ENCODE measurements at regions not wholly inside any gene's neighbourhood (a gene's known extent, or its start where the extent isn't known, plus 50 kb on each side); places are given as distances from the start of the nearest gene placed in this dataset.

DNA sequence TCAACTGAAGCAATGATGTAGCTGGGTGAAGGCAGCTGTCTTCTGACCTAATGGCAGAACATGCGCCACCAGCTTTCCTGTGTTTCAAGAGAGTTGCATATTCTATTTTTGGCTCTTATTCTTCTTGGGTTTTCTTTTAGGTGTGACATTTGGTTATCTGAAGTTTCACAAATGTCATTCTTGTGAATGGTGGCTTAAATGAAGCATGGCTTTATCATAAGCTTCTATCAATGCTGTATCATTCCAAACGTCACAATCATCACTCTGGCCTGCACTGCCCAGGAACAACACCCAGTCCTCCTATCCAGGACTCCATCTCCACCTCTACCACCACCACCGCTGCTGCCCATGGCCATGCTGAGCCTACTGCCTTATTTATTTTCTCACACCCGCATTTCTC lies 69.7 kb upstream of the WWC2 start (continued):
- TF ChIP-seq, protein P1, sequence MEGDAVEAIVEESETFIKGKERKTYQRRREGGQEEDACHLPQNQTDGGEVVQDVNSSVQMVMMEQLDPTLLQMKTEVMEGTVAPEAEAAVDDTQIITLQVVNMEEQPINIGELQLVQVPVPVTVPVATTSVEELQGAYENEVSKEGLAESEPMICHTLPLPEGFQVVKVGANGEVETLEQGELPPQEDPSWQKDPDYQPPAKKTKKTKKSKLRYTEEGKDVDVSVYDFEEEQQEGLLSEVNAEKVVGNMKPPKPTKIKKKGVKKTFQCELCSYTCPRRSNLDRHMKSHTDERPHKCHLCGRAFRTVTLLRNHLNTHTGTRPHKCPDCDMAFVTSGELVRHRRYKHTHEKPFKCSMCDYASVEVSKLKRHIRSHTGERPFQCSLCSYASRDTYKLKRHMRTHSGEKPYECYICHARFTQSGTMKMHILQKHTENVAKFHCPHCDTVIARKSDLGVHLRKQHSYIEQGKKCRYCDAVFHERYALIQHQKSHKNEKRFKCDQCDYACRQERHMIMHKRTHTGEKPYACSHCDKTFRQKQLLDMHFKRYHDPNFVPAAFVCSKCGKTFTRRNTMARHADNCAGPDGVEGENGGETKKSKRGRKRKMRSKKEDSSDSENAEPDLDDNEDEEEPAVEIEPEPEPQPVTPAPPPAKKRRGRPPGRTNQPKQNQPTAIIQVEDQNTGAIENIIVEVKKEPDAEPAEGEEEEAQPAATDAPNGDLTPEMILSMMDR (CRISPR knock-in tag; IDR thresholded peaks at IDR 0.05), result no peak
- TF ChIP-seq SIN3A (IDR thresholded peaks at IDR 0.05; ENCODE audit: borderline replicate concordance, low read depth, low read length) (no peak), ZNF337 (CRISPR knock-in tag; IDR thresholded peaks at IDR 0.05; ENCODE audit: borderline replicate concordance, low read depth) (no peak), ZNF547 (CRISPR knock-in tag; IDR thresholded peaks at IDR 0.05) (no peak), ERF (CRISPR knock-in tag; IDR thresholded peaks at IDR 0.05) (no peak)

GRCh38 chr4:183026701-183027100 lies 72.4 kb upstream of the WWC2 start:
- H3K9me3 ChIP-seq (ENCODE audit: low read length), result no peaks in the 10 kb centered on the region
- no peaks in the 10 kb centered on the region for H3K4me1 ChIP-seq (ENCODE audit: insufficient read depth, low read length)
- no peak overlapping the region for H2AFZ ChIP-seq (ENCODE audit: low read length)
- ChIA-PET POLR2A (no interaction called here), CTCF (ENCODE audit: low intra/inter-chr PET ratio, low total read pairs) (no interaction called here)
- H3K9ac ChIP-seq (ENCODE audit: insufficient read depth, low read depth, low read length), result no peak overlapping the region
- DNase-seq (ENCODE audit: low spot score), result no peak
- no peak for FAIRE-seq
- intact Hi-C loops (cut with micrococcal nuclease; ENCODE audit: unreplicated experiment), result no loop called here
- no peak overlapping the region for H3K4me3 ChIP-seq (replicated peaks in 1 of 3; ENCODE audit: insufficient read depth in 1 of 3, low read depth in 2 of 3, low read length in 3 of 3)
- no peak for TF ChIP-seq FOSL1 (CRISPR knock-in tag; IDR thresholded peaks at IDR 0.05; ENCODE audit: borderline replicate concordance)
- no peak for TF ChIP-seq ZNF792 (CRISPR knock-in tag; IDR thresholded peaks at IDR 0.05)
- no peak for TF ChIP-seq BCL3 (CRISPR knock-in tag; IDR thresholded peaks at IDR 0.05)
- TF ChIP-seq MAZ (IDR thresholded peaks at IDR 0.05; ENCODE audit: borderline replicate concordance, low read depth, low read length), result no peak
- TF ChIP-seq MAZ (CRISPR knock-in tag; IDR thresholded peaks at IDR 0.05; ENCODE audit: low read depth), result no peak
- no peak for TF ChIP-seq ZSCAN12 (CRISPR knock-in tag; IDR thresholded peaks at IDR 0.05)
- TF ChIP-seq NR2F1 (CRISPR knock-in tag; IDR thresholded peaks at IDR 0.05), result no peak
- TF ChIP-seq GTF3A (CRISPR knock-in tag; conservative IDR thresholded peaks at IDR 0.05), result no peak
- no peak for TF ChIP-seq KAT7 (CRISPR knock-in tag; IDR thresholded peaks at IDR 0.05; ENCODE audit: borderline replicate concordance)
- TF ChIP-seq SETDB1 (CRISPR knock-in tag; IDR thresholded peaks at IDR 0.05; ENCODE audit: borderline replicate concordance), result no peak
- TF ChIP-seq AFF4 (CRISPR knock-in tag; IDR thresholded peaks at IDR 0.05), result no peak
- TF ChIP-seq ZZZ3 (CRISPR knock-in tag; IDR thresholded peaks at IDR 0.05; ENCODE audit: borderline replicate concordance), result no peak
- no peak for TF ChIP-seq KDM5A (IDR thresholded peaks at IDR 0.05; ENCODE audit: borderline replicate concordance, low read length)
- H3K27me3 ChIP-seq (ENCODE audit: control insufficient read depth in 1 of 2, insufficient read depth in 2 of 2, low read length in 2 of 2), result peaks cover 1 to 17% of the 10 kb centered on the region in 2 experiments; a peak in 2 of 5 replicates
- 81% methylated on average over 2 of the region's 2 CpGs for WGBS (ENCODE audit: low lambda C conversion rate)
- ATAC-seq, result no peak
- H3K27ac ChIP-seq (ENCODE audit: extremely low read length, insufficient read depth, low read length), result no peak overlapping the region
- no peaks in the 10 kb centered on the region for H3K36me3 ChIP-seq (replicated peaks in 1 of 2; ENCODE audit: control insufficient read depth in 1 of 2, insufficient read depth in 2 of 2, low read length in 2 of 2)
- H4K20me1 ChIP-seq (ENCODE audit: insufficient read depth, low read length), result no peaks in the 10 kb centered on the region
- H3K79me2 ChIP-seq (ENCODE audit: insufficient read depth, low read length), result no peaks in the 10 kb centered on the region
- no TSS peak for BruUV-seq (replicated peaks)
- no peak overlapping the region for H3K4me2 ChIP-seq (ENCODE audit: low read depth, low read length)
- in situ Hi-C loops (cut with HindIII; ENCODE audit: extremely low pct_ligation_motif_present, low pct_unique_long_range_greater_than_20kb), result no loop called here

Data from HepG2 (cell line).